ENCODE measurements at regions not wholly inside any gene's neighbourhood (a gene's known extent, or its start where the extent isn't known, plus 50 kb on each side); places are given as distances from the start of the nearest gene placed in this dataset.

- H3K23ac ChIP-seq (ENCODE audit: low read depth, low read length, poor library complexity), result no peak overlapping the region
- WGBS, 2 donors (ENCODE audit: extremely low coverage in 2 of 2, insufficient read length in 2 of 2, insufficient replicate concordance in 1 of 2), result no CpG with 5 or more reads among the region's 17 CpGs
- peak overlapping the region; percentile 56 for H3K27ac ChIP-seq (replicated peaks; ENCODE audit: low read length)
Observed at GRCh38 chr12:113569806-113570205, 98.1 kb upstream of the LHX5 start.

GRCh38 chr12:113568021-113568420 is 96.3 kb upstream of the LHX5 start:
- Histone ChIP-seq H2BK120ac (ENCODE audit: low read depth, low read length) (no peak overlapping the region), H4K91ac (ENCODE audit: low read depth, low read length, poor library complexity) (no peak overlapping the region), H3K4me2 (ENCODE audit: insufficient read depth, low read length, poor library complexity, severe bottlenecking) (no peak overlapping the region), H3K27me3 (ENCODE audit: control insufficient read depth in 3 of 3, insufficient read depth in 3 of 3, low read depth in 1 of 3, low read length in 3 of 3) (peaks cover 0 to 36% (median 0%) of the 10 kb centered on the region in 3 experiments), H2BK15ac (ENCODE audit: low read length) (no peak overlapping the region), H4K8ac (ENCODE audit: low read depth, low read length) (no peak overlapping the region), H3K4ac (ENCODE audit: low read length) (no peak overlapping the region), H3K36me3 (replicated peaks in 1 of 2; ENCODE audit: control insufficient read depth in 2 of 2, insufficient read depth in 2 of 2, low read length in 2 of 2) (no peaks in the 10 kb centered on the region), H3K14ac (ENCODE audit: low read length) (no peak overlapping the region), H3K9me3 (replicated peaks in 1 of 2; ENCODE audit: control insufficient read depth in 2 of 2, insufficient read depth in 1 of 2, low read depth in 1 of 2, low read length in 2 of 2) (peaks cover 0 to 1% of the 10 kb centered on the region in 2 donors), H2AFZ (ENCODE audit: low read length) (no peak overlapping the region), H3K4me1 (ENCODE audit: control insufficient read depth in 2 of 2, insufficient read depth in 1 of 2, low read depth in 1 of 2, low read length in 2 of 2) (peaks cover 0 to 10% of the 10 kb centered on the region in 2 donors), H3K23ac (ENCODE audit: low read depth, low read length, poor library complexity) (no peak overlapping the region), H3K27ac (replicated peaks; ENCODE audit: low read length) (no peak overlapping the region), H3K18ac (ENCODE audit: low read length) (no peak overlapping the region), H2AK5ac (ENCODE audit: low read depth, low read length) (no peak overlapping the region), H2BK12ac (ENCODE audit: low read length) (no peak overlapping the region), H3K4me3 (ENCODE audit: low read length in 2 of 2) (no peak overlapping the region), H2BK5ac (ENCODE audit: low read length) (no peak overlapping the region), H3K9ac (ENCODE audit: low read depth, low read length, poor library complexity) (no peak overlapping the region), H3K79me1 (ENCODE audit: low read depth, low read length) (no peaks in the 10 kb centered on the region)
- WGBS, 2 donors (ENCODE audit: extremely low coverage in 2 of 2, insufficient read length in 2 of 2, insufficient replicate concordance in 1 of 2), result no CpG with 5 or more reads among the region's 2 CpGs
- no peak for DNase-seq (ENCODE audit: low spot score)

More at GRCh38 chr12:113569806-113570205, 98.1 kb upstream of the LHX5 start:
- no peak overlapping the region for H2BK120ac ChIP-seq (ENCODE audit: low read depth, low read length)
- no peak overlapping the region for H3K14ac ChIP-seq (ENCODE audit: low read length)
- H2BK12ac ChIP-seq (ENCODE audit: low read length), result peak overlapping the region; percentile 43
- H2AFZ ChIP-seq (ENCODE audit: low read length), result no peak overlapping the region
- H2BK5ac ChIP-seq (ENCODE audit: low read length), result peak overlapping the region; percentile 72
- peak overlapping the region; percentile 83 for H2AK5ac ChIP-seq (ENCODE audit: low read depth, low read length)
- no peaks in the 10 kb centered on the region for H3K79me1 ChIP-seq (ENCODE audit: low read depth, low read length)
- peaks cover 0 to 10% of the 10 kb centered on the region in 2 donors for H3K4me1 ChIP-seq (ENCODE audit: control insufficient read depth in 2 of 2, insufficient read depth in 1 of 2, low read depth in 1 of 2, low read length in 2 of 2)
- H2BK15ac ChIP-seq (ENCODE audit: low read length), result peak overlapping the region; percentile 20
- no peak overlapping the region for H3K4me3 ChIP-seq (ENCODE audit: low read length in 2 of 2)
- H3K18ac ChIP-seq (ENCODE audit: low read length), result peak overlapping the region; percentile 90
- no peaks in the 10 kb centered on the region for H3K36me3 ChIP-seq (replicated peaks in 1 of 2; ENCODE audit: control insufficient read depth in 2 of 2, insufficient read depth in 2 of 2, low read length in 2 of 2)
- H3K4me2 ChIP-seq (ENCODE audit: insufficient read depth, low read length, poor library complexity, severe bottlenecking), result no peak overlapping the region
- H4K91ac ChIP-seq (ENCODE audit: low read depth, low read length, poor library complexity), result no peak overlapping the region
- H3K27me3 ChIP-seq (ENCODE audit: control insufficient read depth in 3 of 3, insufficient read depth in 3 of 3, low read depth in 1 of 3, low read length in 3 of 3), result peaks cover 0 to 27% (median 0%) of the 10 kb centered on the region in 3 experiments
- H4K8ac ChIP-seq (ENCODE audit: low read depth, low read length), result no peak overlapping the region
- peak overlapping the region; percentile 57 for H3K4ac ChIP-seq (ENCODE audit: low read length)
- DNase-seq (ENCODE audit: low spot score), result no peak
- H3K9me3 ChIP-seq (replicated peaks in 1 of 2; ENCODE audit: control insufficient read depth in 2 of 2, insufficient read depth in 1 of 2, low read depth in 1 of 2, low read length in 2 of 2), result peaks cover 0 to 1% of the 10 kb centered on the region in 2 donors
- no peak overlapping the region for H3K9ac ChIP-seq (ENCODE audit: low read depth, low read length, poor library complexity)

GRCh38 chr12:113565368-113565767 is 93.7 kb upstream of the LHX5 start:
- H3K14ac ChIP-seq (ENCODE audit: low read length), result no peak overlapping the region
- H3K23ac ChIP-seq (ENCODE audit: low read depth, low read length, poor library complexity), result no peak overlapping the region
- H3K27me3 ChIP-seq (ENCODE audit: control insufficient read depth in 3 of 3, insufficient read depth in 3 of 3, low read depth in 1 of 3, low read length in 3 of 3), result peaks cover 0 to 33% (median 0%) of the 10 kb centered on the region in 3 experiments
- H3K4me2 ChIP-seq (ENCODE audit: insufficient read depth, low read length, poor library complexity, severe bottlenecking), result no peak overlapping the region
- no peak overlapping the region for H3K4ac ChIP-seq (ENCODE audit: low read length)
- H3K9me3 ChIP-seq (replicated peaks in 1 of 2; ENCODE audit: control insufficient read depth in 2 of 2, insufficient read depth in 1 of 2, low read depth in 1 of 2, low read length in 2 of 2), result peaks cover 0 to 1% of the 10 kb centered on the region in 2 donors
- H3K4me3 ChIP-seq (ENCODE audit: low read length in 2 of 2), result no peak overlapping the region
- no peak overlapping the region for H3K9ac ChIP-seq (ENCODE audit: low read depth, low read length, poor library complexity)
- H3K36me3 ChIP-seq (replicated peaks in 1 of 2; ENCODE audit: control insufficient read depth in 2 of 2, insufficient read depth in 2 of 2, low read length in 2 of 2), result no peaks in the 10 kb centered on the region
- no peak overlapping the region for H2BK120ac ChIP-seq (ENCODE audit: low read depth, low read length)
- H2BK12ac ChIP-seq (ENCODE audit: low read length), result no peak overlapping the region
- no peak overlapping the region for H3K27ac ChIP-seq (replicated peaks; ENCODE audit: low read length)
- no peaks in the 10 kb centered on the region for H3K79me1 ChIP-seq (ENCODE audit: low read depth, low read length)
- H2BK15ac ChIP-seq (ENCODE audit: low read length), result peak overlapping the region; percentile 5
- no peak overlapping the region for H4K8ac ChIP-seq (ENCODE audit: low read depth, low read length)
- no peak overlapping the region for H2AFZ ChIP-seq (ENCODE audit: low read length)
- no peak overlapping the region for H4K91ac ChIP-seq (ENCODE audit: low read depth, low read length, poor library complexity)
- H2BK5ac ChIP-seq (ENCODE audit: low read length), result no peak overlapping the region
- H3K18ac ChIP-seq (ENCODE audit: low read length), result peak overlapping the region; percentile 20
- peaks cover 0 to 10% of the 10 kb centered on the region in 2 donors for H3K4me1 ChIP-seq (ENCODE audit: control insufficient read depth in 2 of 2, insufficient read depth in 1 of 2, low read depth in 1 of 2, low read length in 2 of 2)
- no peak overlapping the region for H2AK5ac ChIP-seq (ENCODE audit: low read depth, low read length)
- no CpG with 5 or more reads among the region's 8 CpGs for WGBS, 2 donors (ENCODE audit: extremely low coverage in 2 of 2, insufficient read length in 2 of 2, insufficient replicate concordance in 1 of 2)
- DNase-seq (ENCODE audit: low spot score), result no peak

- Histone ChIP-seq H2BK120ac (ENCODE audit: low read depth, low read length) (no peak overlapping the region), H2AFZ (ENCODE audit: low read length) (no peak overlapping the region)
- no peak for DNase-seq (ENCODE audit: low spot score)
Observed at GRCh38 chr12:113561068-113561780, 89.6 kb upstream of the LHX5 start.

More at GRCh38 chr12:113561068-113561780, 89.6 kb upstream of the LHX5 start:
- Histone ChIP-seq H3K4me2 (ENCODE audit: insufficient read depth, low read length, poor library complexity, severe bottlenecking) (no peak overlapping the region), H4K8ac (ENCODE audit: low read depth, low read length) (no peak overlapping the region), H3K18ac (ENCODE audit: low read length) (no peak overlapping the region), H3K4me3 (ENCODE audit: low read length in 2 of 2) (peak overlapping the region in 1 of 2 donors; percentile 17), H3K14ac (ENCODE audit: low read length) (no peak overlapping the region), H2AK5ac (ENCODE audit: low read depth, low read length) (no peak overlapping the region), H2BK5ac (ENCODE audit: low read length) (no peak overlapping the region), H2BK15ac (ENCODE audit: low read length) (no peak overlapping the region), H3K9ac (ENCODE audit: low read depth, low read length, poor library complexity) (no peak overlapping the region), H3K9me3 (replicated peaks in 1 of 2; ENCODE audit: control insufficient read depth in 2 of 2, insufficient read depth in 1 of 2, low read depth in 1 of 2, low read length in 2 of 2) (no peaks in the 10 kb centered on the region), H3K4me1 (ENCODE audit: control insufficient read depth in 2 of 2, insufficient read depth in 1 of 2, low read depth in 1 of 2, low read length in 2 of 2) (peaks cover 0 to 5% of the 10 kb centered on the region in 2 donors), H3K27me3 (ENCODE audit: control insufficient read depth in 3 of 3, insufficient read depth in 3 of 3, low read depth in 1 of 3, low read length in 3 of 3) (peaks cover 0 to 18% (median 0%) of the 10 kb centered on the region in 3 experiments), H3K27ac (replicated peaks; ENCODE audit: low read length) (no peak overlapping the region), H3K79me1 (ENCODE audit: low read depth, low read length) (no peaks in the 10 kb centered on the region), H3K36me3 (replicated peaks in 1 of 2; ENCODE audit: control insufficient read depth in 2 of 2, insufficient read depth in 2 of 2, low read length in 2 of 2) (no peaks in the 10 kb centered on the region), H3K4ac (ENCODE audit: low read length) (no peak overlapping the region), H2BK12ac (ENCODE audit: low read length) (no peak overlapping the region), H4K91ac (ENCODE audit: low read depth, low read length, poor library complexity) (no peak overlapping the region), H3K23ac (ENCODE audit: low read depth, low read length, poor library complexity) (no peak overlapping the region)
- WGBS, 2 donors (ENCODE audit: extremely low coverage in 2 of 2, insufficient read length in 2 of 2, insufficient replicate concordance in 1 of 2), result no CpG with 5 or more reads among the region's 18 CpGs
